WTC11 (cell line): ENCODE measurements at regions not wholly inside any gene's neighbourhood (a gene's known extent, or its start where the extent isn't known, plus 50 kb on each side); places are given as distances from the start of the nearest gene placed in this dataset.

Experiments
- ATAC-seq: fragments of 200-7000 bp; cut with Tn5 transposase; 2 replicates; pipeline ENCODE4 v1.10.0; 2021; ENCODE audit warnings: mild to moderate bottlenecking, moderate library complexity
- CTCF ChIA-PET: fragments of 300-600 bp; sonication (Branson Sonifier 250); formaldehyde crosslinking; loops from one replicate; lab custom pipeline; 2021; ENCODE audit warnings: antibody characterized with exemption; lab: Charles Lee
- POLR2A ChIA-PET: fragments of 350-600 bp; sonication (Branson Sonifier 250); formaldehyde crosslinking; loops from one replicate; lab custom pipeline; 2021; ENCODE audit warnings: antibody characterized with exemption; lab: Charles Lee
- DNase-seq: peaks from one replicate; pipeline ENCODE4 v3.0.0; 2021; ENCODE audit warnings: low spot score
- H3K27ac Mint-ChIP-seq: 2 replicates; pipeline ENCODE4 v1.8.0; 2021; ENCODE audit warnings: mixed read lengths
- H3K27me3 Mint-ChIP-seq: 2 replicates; pipeline ENCODE4 v1.8.0; 2021; ENCODE audit warnings: low read depth, mild to moderate bottlenecking, moderate library complexity, mixed read lengths
- H3K36me3 Mint-ChIP-seq: 2 replicates; pipeline ENCODE4 v1.8.0; 2021; ENCODE audit warnings: mixed read lengths
- H3K4me1 Mint-ChIP-seq: 2 replicates; pipeline ENCODE4 v1.8.0; 2022; ENCODE audit warnings: mixed read lengths
- H3K4me3 Mint-ChIP-seq: 2 replicates; pipeline ENCODE4 v1.8.0; 2021; ENCODE audit warnings: mild to moderate bottlenecking, moderate library complexity, mixed read lengths
- H3K9me3 Mint-ChIP-seq: 2 replicates; pipeline ENCODE4 v1.8.0; 2021; ENCODE audit warnings: mixed read lengths
- ARID4B ChIP-seq: sonication (generic); formaldehyde crosslinking; IDR thresholded peaks from 2 replicates; pipeline ENCODE4 v1.8.0; 2023; ENCODE audit warnings: missing genetic modification reagents, mild to moderate bottlenecking, borderline replicate concordance
- ATF1 ChIP-seq: sonication (generic); formaldehyde crosslinking; IDR thresholded peaks from 2 replicates; pipeline ENCODE4 v1.8.1; 2023; ENCODE audit warnings: mild to moderate bottlenecking, moderate library complexity, missing genetic modification reagents
- E2F1 ChIP-seq: sonication (generic); formaldehyde crosslinking; IDR thresholded peaks from 2 replicates; pipeline ENCODE4 v1.8.0; 2022; ENCODE audit warnings: mild to moderate bottlenecking, missing genetic modification reagents
- ELF4 ChIP-seq: sonication (generic); formaldehyde crosslinking; IDR thresholded peaks from 2 replicates; pipeline ENCODE4 v1.8.1; 2022; ENCODE audit warnings: low read depth, mild to moderate bottlenecking, moderate library complexity, missing genetic modification reagents
- ERG ChIP-seq: fragments of 250-450 bp; sonication (Bioruptor Pico); IDR thresholded peaks from 2 replicates; pipeline ENCODE4 v1.8.0; 2021; ENCODE audit warnings: mild to moderate bottlenecking
- JUN ChIP-seq: sonication (generic); formaldehyde crosslinking; IDR thresholded peaks from 2 replicates; pipeline ENCODE4 v1.8.0; 2023; ENCODE audit warnings: mild to moderate bottlenecking, missing genetic modification reagents
- MAX ChIP-seq: sonication (generic); formaldehyde crosslinking; IDR thresholded peaks from 2 replicates; pipeline ENCODE4 v1.8.0; 2022; ENCODE audit warnings: mild to moderate bottlenecking, missing genetic modification reagents
- MXD4 ChIP-seq: fragments of 250-450 bp; sonication (Bioruptor Pico); IDR thresholded peaks from 2 replicates; pipeline ENCODE4 v1.8.0; 2021; ENCODE audit warnings: mild to moderate bottlenecking, moderate library complexity, borderline replicate concordance
- NFYB ChIP-seq: sonication (generic); formaldehyde crosslinking; conservative IDR thresholded peaks from 2 replicates; pipeline ENCODE4 v1.8.0; 2022; ENCODE audit warnings: low read depth, missing genetic modification reagents
- PREB ChIP-seq: sonication (generic); formaldehyde crosslinking; IDR thresholded peaks from 2 replicates; pipeline ENCODE4 v1.8.1; 2022; ENCODE audit warnings: mild to moderate bottlenecking, missing genetic modification reagents, moderate library complexity, borderline replicate concordance
- SMAD4 ChIP-seq: sonication (generic); formaldehyde crosslinking; IDR thresholded peaks from 2 replicates; pipeline ENCODE4 v1.8.0; 2022; ENCODE audit warnings: mild to moderate bottlenecking, missing genetic modification reagents
- USF1 ChIP-seq: sonication (generic); formaldehyde crosslinking; IDR thresholded peaks from 2 replicates; pipeline ENCODE4 v1.8.0; 2022; ENCODE audit warnings: mild to moderate bottlenecking, missing genetic modification reagents
- USF2 ChIP-seq: sonication (generic); formaldehyde crosslinking; IDR thresholded peaks from 2 replicates; pipeline ENCODE4 v1.8.1; 2023; ENCODE audit warnings: mild to moderate bottlenecking, missing genetic modification reagents, moderate library complexity
- ZMAT4 ChIP-seq: fragments of 250-450 bp; sonication (Bioruptor Pico); IDR thresholded peaks from 2 replicates; pipeline ENCODE4 v1.9.0; 2021; ENCODE audit warnings: mild to moderate bottlenecking
- ZNF425 ChIP-seq: fragments of 250-450 bp; sonication (Bioruptor Pico); conservative IDR thresholded peaks from 2 replicates; pipeline ENCODE4 v1.9.0; 2021; ENCODE audit warnings: mild to moderate bottlenecking

- TF ChIP-seq ELF4 (CRISPR knock-in tag) (no peak), JUN (CRISPR knock-in tag) (no peak), SMAD4 (CRISPR knock-in tag) (no peak), ATF1 (no peak), PREB (no peak)
- TF ChIP-seq, all 79 proteins: peak for 0
Observed at GRCh38 chr6:140966676-140967075, 1166.0 kb upstream of the GJE1 start (continued).

GRCh38 chr6:140960566-140960965 is 1172.2 kb upstream of the GJE1 start:
- H3K4me3 Mint-ChIP-seq = no peak overlapping the region
- no peaks in the 10 kb centered on the region for H3K27me3 Mint-ChIP-seq
- ATAC-seq (no peak), DNase-seq (no peak)
- CTCF ChIA-PET = interaction anchor here (1.8 kb wide), 1 partner anchor 39 kb away, joined by 3 read pairs; no protein-coding TSS in a partner anchor
- no peak overlapping the region for H3K27ac Mint-ChIP-seq
- no peaks in the 10 kb centered on the region for H3K4me1 Mint-ChIP-seq
- TF ChIP-seq ZNF425 = no peak
- TF ChIP-seq ERG = no peak
- TF ChIP-seq MXD4 (CRISPR knock-in tag) = no peak
- no peak for TF ChIP-seq USF2
- no peak for TF ChIP-seq ZMAT4
- TF ChIP-seq USF1 = no peak
- TF ChIP-seq NFYB (CRISPR knock-in tag) = no peak
- TF ChIP-seq MAX = no peak
- no peak for TF ChIP-seq E2F1 (CRISPR knock-in tag)
- TF ChIP-seq ARID4B (CRISPR knock-in tag) = no peak
- 0 out of 2 replicates have a peak, but pooled peaks cover 3% of the 10 kb centered on the region for H3K9me3 Mint-ChIP-seq
- H3K36me3 Mint-ChIP-seq = no peaks in the 10 kb centered on the region
- POLR2A ChIA-PET = no interaction called here
